COLO829 (cell line): ENCODE measurements at regions not wholly inside any gene's neighbourhood (a gene's known extent, or its start where the extent isn't known, plus 50 kb on each side); places are given as distances from the start of the nearest gene placed in this dataset.

ENCODE experiments used
- DNase-seq: peaks from one replicate; pipeline ENCODE4 v3.0.0; 2012; ENCODE audit warnings: low spot score

GRCh38 chr5:2602451-2603271, 148.8 kb downstream of the IRX2 start:
- DNase-seq: no peak

- no peak for DNase-seq
Observed at GRCh38 chr5:2598503-2598902, 153.0 kb downstream of the IRX2 start.

DNA sequence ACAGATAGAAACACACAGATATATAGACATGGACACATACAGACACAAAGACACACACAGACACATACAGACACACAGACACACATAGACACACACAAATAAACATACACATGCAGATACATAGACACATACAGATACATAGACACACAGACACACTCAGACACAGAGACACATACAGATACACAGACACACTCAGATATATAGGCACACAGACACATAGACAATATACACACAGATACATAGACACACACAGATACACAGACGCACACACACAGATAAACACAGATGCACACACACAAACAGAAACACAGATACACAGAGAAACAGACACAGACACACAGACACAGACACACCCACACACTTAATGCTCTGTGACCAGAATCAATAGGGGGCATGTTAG, 156.8 kb downstream of the IRX2 start:
- DNase-seq: no peak

- no peak for DNase-seq
Observed at GRCh38 chr5:2592766-2593165, 158.7 kb downstream of the IRX2 start.

DNA sequence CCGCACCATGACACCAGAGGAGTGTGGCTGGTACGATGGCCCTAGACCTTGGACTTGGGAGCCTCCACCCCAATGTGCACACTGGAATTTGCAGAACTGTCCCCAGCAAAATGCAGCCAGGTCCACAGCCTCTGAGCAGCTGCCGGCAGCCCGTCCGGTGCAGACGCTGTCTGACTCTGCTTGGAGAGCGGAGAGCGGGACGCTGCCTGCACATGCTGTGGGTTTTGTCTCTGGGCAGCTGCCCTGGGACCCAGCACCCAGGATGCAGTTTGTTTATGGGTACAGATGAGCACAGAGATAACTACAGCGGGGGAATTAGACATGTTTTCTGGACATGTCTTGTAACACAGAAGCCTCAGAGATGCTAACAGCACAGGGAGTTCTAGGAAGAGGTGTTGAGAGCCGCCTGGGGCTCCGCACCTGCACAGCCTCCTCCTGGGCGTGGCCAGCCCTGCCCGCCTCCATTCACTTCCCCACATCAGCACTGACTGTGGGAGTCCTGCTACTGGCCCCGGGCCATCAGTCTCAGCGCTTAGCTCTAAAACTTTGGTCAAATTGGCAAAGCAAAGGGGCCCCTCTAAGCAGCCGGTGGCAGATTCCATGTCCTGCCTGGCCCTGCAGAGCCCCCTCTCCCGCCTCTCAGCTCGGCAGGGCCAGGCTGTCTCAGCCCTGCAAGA, 159.6 kb downstream of the IRX2 start:
- DNase-seq: no peak

DNA sequence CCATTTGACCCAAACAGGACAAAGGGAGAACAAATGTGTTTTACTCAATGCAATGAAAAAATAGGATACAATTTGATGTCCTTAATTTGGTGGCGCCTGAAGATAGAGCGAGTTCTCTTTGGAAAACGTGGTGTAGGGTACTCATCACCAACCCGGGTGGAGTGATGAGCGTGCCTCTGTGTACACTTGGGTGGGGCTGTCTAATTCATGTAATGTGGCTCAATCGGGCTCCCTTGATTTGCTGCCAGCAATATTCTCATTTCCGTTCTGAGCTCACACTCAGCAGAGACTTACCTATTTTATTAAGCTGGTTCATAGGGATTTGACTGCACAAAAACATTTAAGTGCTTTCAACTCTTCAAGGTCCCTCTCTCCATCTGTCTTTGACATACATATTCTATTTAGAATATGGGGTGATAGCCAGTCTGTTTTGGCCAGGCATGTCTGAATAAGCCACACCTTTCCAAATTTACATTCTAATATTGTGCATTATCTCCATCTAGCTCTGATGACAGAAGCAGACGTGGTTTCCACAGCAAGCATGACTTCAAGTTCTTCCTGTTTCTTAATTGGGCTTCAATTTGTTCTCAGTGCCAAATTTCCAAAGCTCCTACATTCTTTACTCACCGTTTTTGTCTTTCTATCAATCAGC, 162.5 kb downstream of the IRX2 start:
- DNase-seq: no peak

- DNase-seq: no peak
Observed at GRCh38 chr5:2587189-2588031, 164.1 kb downstream of the IRX2 start.

DNA sequence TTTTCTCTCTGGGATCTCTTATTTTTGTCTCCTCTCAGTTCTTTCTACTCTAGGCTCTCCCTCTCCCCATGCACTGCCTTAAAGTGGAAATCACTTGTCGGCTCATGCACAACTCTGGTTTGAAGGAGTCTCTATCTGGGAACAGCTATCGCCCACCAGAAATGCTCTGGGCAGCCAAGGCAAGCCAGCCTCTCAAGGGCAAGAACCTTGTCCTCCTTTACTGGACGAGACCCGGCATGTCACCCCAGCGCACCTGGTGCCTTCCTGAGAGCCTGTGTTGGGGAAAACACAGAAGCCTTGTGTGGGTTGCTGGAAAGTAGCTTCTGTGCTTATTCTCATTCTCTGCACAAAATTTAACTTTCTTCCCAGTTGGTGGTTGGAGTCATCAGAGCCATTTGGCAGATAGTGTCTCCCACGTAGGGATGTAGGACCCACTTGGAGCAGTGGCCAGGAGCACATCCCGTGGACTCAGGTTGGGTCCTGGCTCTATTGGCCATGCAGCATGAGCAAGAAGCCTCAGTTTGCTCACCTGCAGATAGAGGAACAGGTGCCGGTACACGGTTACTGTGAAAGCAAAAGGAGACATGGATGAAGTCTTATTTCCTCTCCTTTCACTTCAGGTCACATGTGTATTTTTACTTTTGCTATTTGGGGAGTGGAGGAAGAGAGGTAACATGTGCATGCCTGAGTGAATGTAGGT, 165.3 kb downstream of the IRX2 start:
- DNase-seq: no peak

DNA sequence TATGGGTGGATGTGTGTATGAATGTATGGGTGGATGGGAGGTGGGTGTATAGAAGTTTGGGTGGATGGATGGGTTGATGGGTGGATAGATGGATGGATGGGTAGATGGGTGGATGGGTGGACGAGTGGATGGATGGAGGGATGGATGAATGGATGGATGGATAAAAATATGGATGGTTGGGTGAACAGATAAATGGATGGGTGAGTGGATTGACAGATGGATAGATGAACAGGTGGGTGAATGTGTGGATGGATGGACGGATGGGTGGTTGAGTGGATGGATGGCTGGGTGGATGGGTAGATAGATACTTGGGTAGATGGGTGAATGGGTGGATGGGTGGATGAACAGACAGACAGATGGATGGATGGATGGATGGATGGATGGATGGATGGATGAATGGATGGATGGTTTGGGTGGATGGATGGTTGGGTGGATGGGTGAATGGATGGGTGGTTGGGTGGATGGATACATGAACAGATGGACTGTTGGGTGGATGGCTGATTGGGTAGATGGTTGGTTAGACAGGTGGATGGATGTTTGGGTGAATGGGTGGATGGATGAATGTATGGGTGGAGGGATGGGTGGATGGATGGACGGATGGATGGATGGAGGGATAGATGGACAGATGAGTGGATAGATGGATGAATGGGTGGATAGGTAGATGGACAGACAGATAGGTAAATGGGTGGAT, 166.8 kb downstream of the IRX2 start:
- DNase-seq: no peak

DNA sequence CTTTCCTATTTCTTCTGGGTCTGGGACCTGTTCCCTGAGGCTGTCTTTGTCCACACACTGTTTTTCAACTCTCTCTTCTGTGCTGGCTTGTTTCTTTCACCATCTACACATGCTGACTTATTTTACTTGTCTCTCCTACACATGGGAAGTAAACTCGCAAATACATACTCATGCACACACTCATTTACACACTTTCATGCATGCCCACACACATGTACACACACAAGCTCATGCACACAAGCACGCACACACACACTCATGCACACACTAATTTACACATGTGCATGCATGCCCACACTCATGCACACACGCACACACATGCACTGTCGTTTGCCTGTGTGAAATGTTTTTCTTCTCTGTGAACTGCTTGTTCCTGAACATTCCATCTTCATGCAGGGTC, 169.0 kb downstream of the IRX2 start:
- no peak for DNase-seq

GRCh38 chr5:2582106-2582505, 169.4 kb downstream of the IRX2 start:
- no peak for DNase-seq

GRCh38 chr5:2581418-2581817, 170.1 kb downstream of the IRX2 start:
- DNase-seq: no peak

GRCh38 chr5:2579126-2579525, 172.4 kb downstream of the IRX2 start:
- no peak for DNase-seq

DNA sequence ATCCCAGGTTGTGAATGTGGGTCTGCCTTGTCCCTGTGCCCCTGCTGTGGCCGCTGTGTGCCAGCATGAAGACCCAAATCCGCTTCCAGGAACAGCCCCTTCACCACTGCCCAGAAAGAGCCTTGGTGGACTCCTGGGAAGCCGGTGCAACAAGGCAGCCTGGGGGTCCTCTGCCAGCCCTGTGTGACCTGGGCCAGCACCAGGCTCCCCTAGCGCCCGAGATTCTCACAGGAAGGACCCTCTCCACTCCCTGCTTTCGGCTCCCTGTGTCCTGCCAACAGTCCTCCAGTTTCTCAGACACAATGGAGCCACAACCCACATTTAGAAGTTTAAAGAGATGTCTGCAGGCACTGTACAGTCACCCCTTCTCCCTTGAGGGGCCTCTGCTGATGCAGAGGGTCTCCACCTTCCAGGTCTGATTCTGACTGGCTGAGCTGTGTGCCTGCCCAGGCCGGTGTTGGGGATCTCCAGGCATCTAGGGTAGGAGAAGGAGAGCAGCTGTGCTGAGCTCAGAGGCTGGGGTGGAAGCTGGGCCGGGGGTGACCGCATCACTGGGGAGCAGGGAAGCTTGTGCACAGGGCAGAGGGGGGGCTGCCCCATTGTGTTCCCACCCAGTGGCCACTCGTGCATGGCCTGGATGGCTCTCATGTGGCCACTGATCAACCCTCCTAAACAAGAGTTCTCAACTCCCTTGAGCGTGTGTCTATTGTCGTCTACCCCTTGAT, 174.0 kb downstream of the IRX2 start:
- no peak for DNase-seq

GRCh38 chr5:2576823-2577222, 174.7 kb downstream of the IRX2 start:
- no peak for DNase-seq

- no peak for DNase-seq
Observed at GRCh38 chr5:2575871-2576270, 175.6 kb downstream of the IRX2 start.

GRCh38 chr5:2575292-2575691, 176.2 kb downstream of the IRX2 start:
- DNase-seq: no peak

DNA sequence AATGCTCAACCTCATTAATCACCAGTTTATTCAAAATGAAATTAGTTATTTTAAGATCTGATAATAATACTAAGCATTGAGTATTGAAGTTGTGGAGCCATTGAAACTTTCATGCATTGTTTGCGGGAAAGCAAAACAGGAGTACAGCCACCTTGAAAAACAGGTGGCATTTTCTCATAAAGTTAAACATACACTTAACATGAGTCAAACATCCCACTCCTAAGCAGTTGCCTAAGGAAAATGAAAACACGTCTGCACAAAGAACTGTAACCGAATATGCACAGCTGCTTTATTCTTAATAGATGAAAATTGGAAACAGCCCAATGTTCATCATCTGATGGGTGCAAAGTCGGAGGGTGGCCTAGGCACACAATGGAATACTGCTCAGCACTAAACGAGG, 177.3 kb downstream of the IRX2 start:
- no peak for DNase-seq

DNA sequence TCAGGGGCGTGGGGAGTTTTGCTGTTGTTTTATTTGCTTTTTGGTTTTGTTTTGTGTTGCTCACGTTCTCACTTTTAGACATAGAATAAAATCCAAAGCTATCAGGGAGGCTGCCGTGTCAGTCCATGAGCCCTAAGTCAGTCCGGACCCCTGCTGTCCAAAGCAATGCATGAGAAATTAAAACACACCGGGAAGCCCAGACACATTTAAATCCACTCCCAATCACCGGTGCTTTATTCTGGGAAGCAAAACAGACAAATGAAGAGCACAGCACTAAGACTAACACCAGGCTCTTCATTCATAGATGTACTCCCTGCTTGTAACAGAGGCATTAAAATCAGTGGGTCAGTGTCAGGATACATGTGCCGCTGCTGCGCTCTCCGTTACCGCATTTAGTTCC, 180.9 kb downstream of the IRX2 start:
- no peak for DNase-seq

DNA sequence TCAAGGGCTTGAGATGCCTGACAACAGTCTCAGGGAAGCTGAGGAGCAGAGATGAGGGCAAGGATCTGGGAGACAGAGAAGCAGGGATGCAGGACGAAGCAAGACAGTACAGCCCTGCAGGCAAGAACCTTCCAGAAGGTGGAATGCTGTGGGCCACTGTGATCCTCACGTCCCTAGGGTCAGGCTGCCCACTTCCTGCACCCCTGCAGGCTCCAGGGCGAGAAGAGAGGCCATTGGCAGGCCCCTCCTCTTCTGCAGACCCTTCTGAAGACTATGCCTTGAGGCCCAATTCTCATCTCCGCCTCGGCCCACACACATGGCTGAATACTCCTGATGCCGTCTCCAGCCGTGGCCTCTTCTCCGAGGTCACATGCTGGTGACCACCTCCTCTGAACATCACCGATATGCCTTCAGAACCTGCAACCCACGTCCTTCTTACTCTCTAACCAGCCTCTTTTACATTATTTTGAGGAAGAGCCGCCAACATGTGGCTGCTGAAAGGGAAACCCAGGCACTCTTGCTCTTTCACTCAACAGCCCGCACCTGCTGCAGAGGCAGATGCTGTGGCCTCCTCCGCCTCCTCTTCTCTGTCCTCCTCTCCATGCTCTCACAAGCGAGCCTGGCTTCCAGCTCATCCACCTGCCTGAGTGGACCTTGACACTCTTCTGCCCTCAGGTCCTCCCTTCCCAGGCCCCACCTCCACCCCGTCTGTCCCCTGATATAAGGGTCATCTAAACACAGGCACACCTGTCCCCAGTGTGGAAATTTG, 181.5 kb downstream of the IRX2 start:
- DNase-seq: no peak
